ENCODE measurements at regions not wholly inside any gene's neighbourhood (a gene's known extent, or its start where the extent isn't known, plus 50 kb on each side); places are given as distances from the start of the nearest gene placed in this dataset.
"Not testable (repeated sequence)": the region's sequence is repeated elsewhere in the genome, so short reads cannot be mapped to it uniquely, and the experiment has no call there.

GRCh38 chr15:77896147-77897112, 181.1 kb downstream of the TBC1D2B start:
- not testable (repeated sequence) for DNase-seq (ENCODE audit: low read depth in 2 of 2)

GRCh38 chr15:77895742-77896141, 181.8 kb downstream of the TBC1D2B start:
- no peak for DNase-seq (ENCODE audit: low read depth in 2 of 2)

- DNase-seq (ENCODE audit: low read depth in 2 of 2) = not testable (repeated sequence)
Observed at GRCh38 chr15:77895145-77895544, 182.4 kb downstream of the TBC1D2B start.

- DNase-seq (ENCODE audit: low read depth in 2 of 2) = not testable (repeated sequence)
Observed at GRCh38 chr15:77893671-77894640, 183.6 kb downstream of the TBC1D2B start.

GRCh38 chr15:77893246-77893645, 184.3 kb downstream of the TBC1D2B start:
- DNase-seq (ENCODE audit: low read depth in 2 of 2) = not testable (repeated sequence)

GRCh38 chr15:77892335-77892734, 185.2 kb downstream of the TBC1D2B start:
- no peak for DNase-seq (ENCODE audit: low read depth in 2 of 2)

- not testable (repeated sequence) for DNase-seq (ENCODE audit: low read depth in 2 of 2)
Observed at GRCh38 chr15:77891862-77892261, 185.6 kb downstream of the TBC1D2B start.

GRCh38 chr15:77890911-77891801, 186.4 kb downstream of the TBC1D2B start:
- DNase-seq (ENCODE audit: low read depth in 2 of 2) = not testable (repeated sequence)

- not testable (repeated sequence) for DNase-seq (ENCODE audit: low read depth in 2 of 2)
Observed at GRCh38 chr15:77889828-77890725, 187.4 kb downstream of the TBC1D2B start.

- no peak for DNase-seq (ENCODE audit: low read depth in 2 of 2)
Observed at GRCh38 chr15:77889009-77889806, 188.3 kb downstream of the TBC1D2B start.

GRCh38 chr15:77887563-77888429, 189.7 kb downstream of the TBC1D2B start:
- not testable (repeated sequence) for DNase-seq (ENCODE audit: low read depth in 2 of 2)

GRCh38 chr15:77886805-77887448, 190.6 kb downstream of the TBC1D2B start:
- no peak for DNase-seq (ENCODE audit: low read depth in 2 of 2)

GRCh38 chr15:77885877-77886500, 191.5 kb downstream of the TBC1D2B start:
- not testable (repeated sequence) for DNase-seq (ENCODE audit: low read depth in 2 of 2)

- not testable (repeated sequence) for DNase-seq (ENCODE audit: low read depth in 2 of 2)
Observed at GRCh38 chr15:77883012-77883411, 194.5 kb downstream of the TBC1D2B start.

GRCh38 chr15:77881950-77882349, 195.6 kb downstream of the TBC1D2B start:
- DNase-seq (ENCODE audit: low read depth in 2 of 2) = no peak

- DNase-seq (ENCODE audit: low read depth in 2 of 2) = not testable (repeated sequence)
Observed at GRCh38 chr15:77881535-77881934, 196.0 kb downstream of the TBC1D2B start.

- DNase-seq (ENCODE audit: low read depth in 2 of 2) = not testable (repeated sequence)
Observed at GRCh38 chr15:77879466-77879865, 198.0 kb downstream of the TBC1D2B start.
